RWPE1 (cell line): ENCODE measurements at regions not wholly inside any gene's neighbourhood (a gene's known extent, or its start where the extent isn't known, plus 50 kb on each side); places are given as distances from the start of the nearest gene placed in this dataset.

Source experiments
- CTCF ChIA-PET: fragments of 350-600 bp; sonication (Branson Sonifier 250); formaldehyde crosslinking; extraction: SDS; loops from one replicate; lab custom pipeline; 2021; lab: Yijun Ruan, JAX
- POLR2A ChIA-PET: fragments of 400-600 bp; formaldehyde crosslinking; extraction: SDS; loops from one replicate; lab custom pipeline; 2020; ENCODE audit warnings: antibody characterized with exemption; ENCODE audit not compliant: low non-redundant PET; lab: Yijun Ruan, JAX
- DNase-seq: peaks from one replicate; pipeline ENCODE4 v3.0.0; 2012; ENCODE audit warnings: low spot score
- H3K27ac ChIP-seq: fragments of 450-650 bp; 2 replicates; pipeline ENCODE4 v1.5.1; 2017
- TF ChIP-seq, protein P1 (sequence below): fragments of 450-650 bp; conservative IDR thresholded peaks from 2 replicates; pipeline ENCODE4 v1.5.1; 2017; ENCODE audit warnings: low read depth, mild to moderate bottlenecking

- CTCF ChIA-PET, result no interaction called here
- POLR2A ChIA-PET, result no interaction called here
Observed at GRCh38 chr2:3071685-3072263, 305.8 kb downstream of the EIPR1 start.

DNA sequence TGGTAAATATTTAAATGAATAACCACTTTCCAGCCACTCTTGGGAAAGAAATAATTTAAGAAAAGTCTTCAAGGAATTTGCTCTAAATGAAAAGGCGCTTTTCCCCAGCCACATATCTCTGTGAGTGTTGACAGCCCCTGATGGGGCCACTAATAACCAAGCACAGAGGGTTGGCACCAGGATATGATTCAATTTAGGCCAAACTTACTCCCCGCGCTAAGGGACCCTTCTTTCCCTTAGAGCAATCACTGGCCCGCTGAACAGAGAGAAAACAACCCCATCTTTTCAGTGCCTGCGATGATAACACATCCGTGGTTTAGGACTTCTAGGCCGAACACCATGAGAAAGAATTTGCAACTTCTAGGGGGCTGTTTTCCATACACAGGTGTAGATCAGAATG, 310.8 kb downstream of the EIPR1 start:
- ChIA-PET POLR2A (no interaction called here), CTCF (no interaction called here)
- DNase-seq, result no peak
- TF ChIP-seq, protein P1, sequence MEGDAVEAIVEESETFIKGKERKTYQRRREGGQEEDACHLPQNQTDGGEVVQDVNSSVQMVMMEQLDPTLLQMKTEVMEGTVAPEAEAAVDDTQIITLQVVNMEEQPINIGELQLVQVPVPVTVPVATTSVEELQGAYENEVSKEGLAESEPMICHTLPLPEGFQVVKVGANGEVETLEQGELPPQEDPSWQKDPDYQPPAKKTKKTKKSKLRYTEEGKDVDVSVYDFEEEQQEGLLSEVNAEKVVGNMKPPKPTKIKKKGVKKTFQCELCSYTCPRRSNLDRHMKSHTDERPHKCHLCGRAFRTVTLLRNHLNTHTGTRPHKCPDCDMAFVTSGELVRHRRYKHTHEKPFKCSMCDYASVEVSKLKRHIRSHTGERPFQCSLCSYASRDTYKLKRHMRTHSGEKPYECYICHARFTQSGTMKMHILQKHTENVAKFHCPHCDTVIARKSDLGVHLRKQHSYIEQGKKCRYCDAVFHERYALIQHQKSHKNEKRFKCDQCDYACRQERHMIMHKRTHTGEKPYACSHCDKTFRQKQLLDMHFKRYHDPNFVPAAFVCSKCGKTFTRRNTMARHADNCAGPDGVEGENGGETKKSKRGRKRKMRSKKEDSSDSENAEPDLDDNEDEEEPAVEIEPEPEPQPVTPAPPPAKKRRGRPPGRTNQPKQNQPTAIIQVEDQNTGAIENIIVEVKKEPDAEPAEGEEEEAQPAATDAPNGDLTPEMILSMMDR, result no peak
- no peak overlapping the region for H3K27ac ChIP-seq

More at GRCh38 chr2:3071685-3072263, 305.8 kb downstream of the EIPR1 start:
- H3K27ac ChIP-seq, result no peak overlapping the region
- TF ChIP-seq, protein P1, result no peak
- DNase-seq, result no peak

DNA sequence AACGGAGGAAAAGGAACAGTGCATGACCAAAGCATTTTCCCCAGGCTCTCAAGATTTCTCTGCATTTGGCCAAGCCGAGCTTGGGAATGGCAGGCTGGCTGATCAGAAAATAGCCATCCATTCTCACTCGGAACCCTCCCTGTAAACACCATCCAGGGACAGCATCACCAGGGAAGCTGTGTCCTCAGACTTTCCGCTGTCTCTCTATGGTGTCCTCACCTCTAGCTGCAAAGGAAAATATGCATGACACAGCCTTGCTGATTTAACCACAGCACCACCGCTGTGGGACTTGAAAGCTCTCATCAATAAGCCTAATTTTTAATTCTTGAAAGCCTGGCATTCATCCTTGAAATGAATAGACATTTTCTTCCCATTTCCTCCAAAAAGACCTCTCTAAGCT, 311.7 kb downstream of the EIPR1 start:
- CTCF ChIA-PET, result interaction anchor here (0.6 kb wide), 1 partner anchor 408 kb away, joined by 3 read pairs; no protein-coding TSS in a partner anchor
- no peak overlapping the region for H3K27ac ChIP-seq
- no peak for DNase-seq
- TF ChIP-seq, protein P1, result no peak
- POLR2A ChIA-PET, result no interaction called here

DNA sequence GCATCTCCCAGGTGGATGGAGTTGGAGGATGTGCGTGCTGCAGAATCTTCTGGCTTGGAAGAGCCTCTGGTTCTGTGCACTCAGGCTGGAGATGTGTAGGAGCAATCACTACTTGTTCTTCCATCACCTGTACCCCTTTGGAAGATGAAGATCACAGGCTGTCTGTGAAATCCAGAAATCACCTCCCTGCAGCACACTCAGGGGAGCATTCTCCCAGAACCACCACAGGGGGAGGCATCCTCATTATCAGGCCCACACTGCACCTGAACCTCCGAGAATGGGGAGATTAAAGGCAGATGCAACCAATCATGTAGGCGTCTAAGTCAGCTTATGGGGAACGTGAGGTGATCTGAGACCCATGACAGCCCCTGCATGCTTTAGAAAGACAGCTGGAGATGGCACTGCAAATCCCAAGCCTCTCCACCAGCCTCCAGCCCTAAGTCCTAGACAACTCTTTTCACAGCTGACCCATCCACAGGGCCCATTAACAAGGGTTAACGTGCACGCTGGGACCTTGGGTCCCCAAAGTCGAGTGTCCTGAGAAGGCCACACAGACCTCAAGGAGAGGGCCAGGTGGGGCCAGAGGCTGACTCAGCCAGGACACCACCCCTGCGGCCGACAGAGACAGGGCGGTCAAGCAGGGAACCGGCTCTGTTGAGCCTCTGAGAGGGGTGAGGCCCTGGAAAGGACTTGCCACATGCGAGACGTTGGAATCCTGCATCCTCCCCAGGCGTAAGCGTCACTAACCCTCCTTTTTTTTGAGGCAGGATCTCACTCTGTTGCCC, 314.9 kb downstream of the EIPR1 start:
- CTCF ChIA-PET, result interaction anchor here (0.7 kb wide), 1 partner anchor 1153 kb away, joined by 3 read pairs; no protein-coding TSS in a partner anchor
- TF ChIP-seq, protein P1, result no peak
- no peak overlapping the region for H3K27ac ChIP-seq
- POLR2A ChIA-PET, result no interaction called here
- no peak for DNase-seq

GRCh38 chr2:3060049-3060448, 317.6 kb downstream of the EIPR1 start:
- H3K27ac ChIP-seq, result no peak overlapping the region
- POLR2A ChIA-PET, result no interaction called here
- TF ChIP-seq, protein P1, result no peak
- no peak for DNase-seq
- CTCF ChIA-PET, result interaction anchor here (0.8 kb wide), 1 partner anchor 13 kb away, joined by 5 read pairs; no protein-coding TSS in a partner anchor

- TF ChIP-seq, protein P1, result no peak
- H3K27ac ChIP-seq, result no peak overlapping the region
- POLR2A ChIA-PET, result no interaction called here
- CTCF ChIA-PET, result no interaction called here
- DNase-seq, result no peak
Observed at GRCh38 chr2:3059141-3059925, 318.3 kb downstream of the EIPR1 start.
